HG03575 (cell line): ENCODE measurements at regions not wholly inside any gene's neighbourhood (a gene's known extent, or its start where the extent isn't known, plus 50 kb on each side); places are given as distances from the start of the nearest gene placed in this dataset.
"Not testable (repeated sequence)": the region's sequence is repeated elsewhere in the genome, so short reads cannot be mapped to it uniquely, and the experiment has no call there.

Source experiments
- ATAC-seq: cut with Tn5 transposase; IDR thresholded peaks from one replicate; pipeline ENCODE4 v1.9.1; 2021; ENCODE audit not compliant: unreplicated experiment, insufficient number of reproducible peaks, low FRiP score; ENCODE audit errors: extremely low read depth

GRCh38 chr7:136116186-136116585, 139.0 kb upstream of the MTPN start:
- ATAC-seq, result no peak

GRCh38 chr7:136114966-136115762, 138.0 kb upstream of the MTPN start:
- ATAC-seq, result peak; percentile 99

- ATAC-seq, result not testable (repeated sequence)
These were observed 137.3 kb upstream of the MTPN start for GRCh38 chr7:136114467-136114866.

GRCh38 chr7:136109037-136109436, 131.9 kb upstream of the MTPN start:
- not testable (repeated sequence) for ATAC-seq

- ATAC-seq, result no peak
These were observed 128.0 kb upstream of the MTPN start for GRCh38 chr7:136105191-136105590.

- ATAC-seq, result no peak
These were observed 127.1 kb upstream of the MTPN start for GRCh38 chr7:136104269-136104603.

GRCh38 chr7:136103545-136104268, 126.5 kb upstream of the MTPN start:
- ATAC-seq, result no peak

GRCh38 chr7:136102881-136103280, 125.7 kb upstream of the MTPN start:
- ATAC-seq, result no peak

- not testable (repeated sequence) for ATAC-seq
These were observed 115.6 kb upstream of the MTPN start for GRCh38 chr7:136092714-136093113.

- ATAC-seq, result no peak
These were observed 110.7 kb upstream of the MTPN start for GRCh38 chr7:136087881-136088280.

GRCh38 chr7:136086712-136087111, 109.6 kb upstream of the MTPN start:
- no peak for ATAC-seq

- ATAC-seq, result no peak
These were observed 102.8 kb upstream of the MTPN start for GRCh38 chr7:136079934-136080333.

GRCh38 chr7:136079478-136079892, 102.3 kb upstream of the MTPN start:
- ATAC-seq, result no peak

- ATAC-seq, result no peak
These were observed 101.9 kb upstream of the MTPN start for GRCh38 chr7:136079066-136079465.

- ATAC-seq, result no peak
These were observed 101.5 kb upstream of the MTPN start for GRCh38 chr7:136078630-136079029.

- ATAC-seq, result no peak
These were observed 99.8 kb upstream of the MTPN start for GRCh38 chr7:136076954-136077353.

- ATAC-seq, result no peak
These were observed 97.7 kb upstream of the MTPN start for GRCh38 chr7:136074843-136075242.

- no peak for ATAC-seq
These were observed 95.3 kb upstream of the MTPN start for GRCh38 chr7:136072447-136072846.

- ATAC-seq, result no peak
These were observed 93.8 kb upstream of the MTPN start for GRCh38 chr7:136070736-136071505.
